IMR-90 (cell line): ENCODE measurements at regions not wholly inside any gene's neighbourhood (a gene's known extent, or its start where the extent isn't known, plus 50 kb on each side); places are given as distances from the start of the nearest gene placed in this dataset.

Experiments
- ATAC-seq: fragments of 200-7000 bp; cut with Tn5 transposase; 2 replicates; pipeline ENCODE4 v1.9.1; 2020; ENCODE audit warnings: low read depth, mild to moderate bottlenecking, moderate library complexity
- BruUV-seq: library from RNA; stranded (reverse); fragments of 400-500 nt; replicated peaks from 2 replicates; lab custom pipeline; 2021; lab: Mats Ljungman, UMichigan
- CTCF ChIA-PET: fragments of 300-600 bp; formaldehyde crosslinking; extraction: SDS; loops from one replicate; lab custom pipeline; 2021; ENCODE audit warnings: antibody characterized with exemption; lab: Yijun Ruan, JAX
- POLR2A ChIA-PET: fragments of 300-600 bp; sonication (Branson Sonifier 250); formaldehyde crosslinking; loops from one replicate; lab custom pipeline; 2022; ENCODE audit warnings: antibody characterized with exemption; ENCODE audit not compliant: unreplicated experiment; lab: Charles Lee
- DNase-seq: peaks from one replicate; pipeline ENCODE4 v3.0.0; 2013
- H2AFZ ChIP-seq: replicated peaks from 2 replicates; pipeline ENCODE3; 2013; ENCODE audit warnings: low read length, mild to moderate bottlenecking; ENCODE audit not compliant: poor library complexity
- H2AK5ac ChIP-seq: 2 replicates; pipeline ENCODE4 v1.6.1; 2013; ENCODE audit warnings: low read depth, low read length, inconsistent platforms
- H2AK9ac ChIP-seq: replicated peaks from 2 replicates; pipeline ENCODE3; 2013; ENCODE audit warnings: mild to moderate bottlenecking, low read depth, low read length, moderate library complexity; ENCODE audit not compliant: poor library complexity
- H2BK120ac ChIP-seq: 2 replicates; pipeline ENCODE4 v1.6.1; 2013; ENCODE audit warnings: low read depth, low read length, inconsistent platforms
- H2BK15ac ChIP-seq: 3 replicates; pipeline ENCODE4 v1.6.1; 2013; ENCODE audit warnings: low read depth, low read length, inconsistent platforms
- H2BK20ac ChIP-seq: 2 replicates; pipeline ENCODE4 v1.6.1; 2013; ENCODE audit warnings: low read depth, mild to moderate bottlenecking, inconsistent platforms, low read length, moderate library complexity
- H2BK5ac ChIP-seq: 2 replicates; pipeline ENCODE4 v1.6.1; 2013; ENCODE audit warnings: mild to moderate bottlenecking, low read depth, low read length, inconsistent platforms; ENCODE audit not compliant: poor library complexity, severe bottlenecking
- H3K14ac ChIP-seq: replicated peaks from 2 replicates; pipeline ENCODE4 v1.6.1; 2013; ENCODE audit warnings: low read depth, low read length, inconsistent platforms
- H3K18ac ChIP-seq: 2 replicates; pipeline ENCODE4 v1.6.1; 2013; ENCODE audit warnings: low read depth, low read length, control low read depth
- H3K23ac ChIP-seq: 2 replicates; pipeline ENCODE4 v1.6.1; 2013; ENCODE audit warnings: low read depth, low read length, inconsistent platforms
- H3K27ac ChIP-seq: 2 replicates; pipeline ENCODE4 v1.5.1; 2013; ENCODE audit warnings: mild to moderate bottlenecking, control low read depth, low read length; ENCODE audit not compliant: insufficient read depth
- H3K27me3 ChIP-seq: 2 replicates; pipeline ENCODE4 v1.6.1; 2013; ENCODE audit warnings: low read length; ENCODE audit not compliant: control insufficient read depth, insufficient read depth
- H3K36me3 ChIP-seq: 2 replicates; pipeline ENCODE4 v1.6.1; 2013; ENCODE audit warnings: low read length, mixed read lengths; ENCODE audit not compliant: control insufficient read depth, insufficient read depth
- H3K4ac ChIP-seq: 2 replicates; pipeline ENCODE4 v1.6.1; 2013; ENCODE audit warnings: low read depth, low read length, inconsistent platforms
- H3K4me1 ChIP-seq: 2 replicates; pipeline ENCODE4 v1.6.1; 2013; ENCODE audit warnings: low read length, mixed read lengths; ENCODE audit not compliant: control insufficient read depth, insufficient read depth
- H3K4me2 ChIP-seq: 2 replicates; pipeline ENCODE4 v1.6.1; 2013; ENCODE audit warnings: low read depth, mild to moderate bottlenecking, control low read depth, low read length, moderate library complexity
- H3K4me3 ChIP-seq: 2 replicates; pipeline ENCODE4 v1.5.1; 2013; ENCODE audit warnings: low read depth, mild to moderate bottlenecking, control low read depth, low read length, moderate library complexity; ENCODE audit not compliant: insufficient read depth
- H3K56ac ChIP-seq: 2 replicates; pipeline ENCODE4 v1.6.1; 2013; ENCODE audit warnings: low read length, inconsistent platforms; ENCODE audit not compliant: insufficient read depth; ENCODE audit errors: extremely low read depth
- H3K79me1 ChIP-seq, 2 experiments: 2 replicates each; pipeline ENCODE4 v1.6.1; 2013; ENCODE audit warnings: low read length in 2 of 2, inconsistent platforms in 1 of 2, low read depth in 1 of 2
- H3K9ac ChIP-seq: 2 replicates; pipeline ENCODE4 v1.6.1; 2013; ENCODE audit warnings: low read depth, low read length, control low read depth
- H3K9me1 ChIP-seq: 2 replicates; pipeline ENCODE4 v1.6.1; 2013; ENCODE audit warnings: low read length, inconsistent platforms; ENCODE audit not compliant: insufficient read depth
- H3K9me3 ChIP-seq: 2 replicates; pipeline ENCODE4 v1.6.1; 2013; ENCODE audit warnings: low read length; ENCODE audit not compliant: control insufficient read depth, insufficient read depth
- H4K20me1 ChIP-seq: 2 replicates; pipeline ENCODE4 v1.6.1; 2013; ENCODE audit warnings: low read length, inconsistent platforms; ENCODE audit not compliant: insufficient read depth
- H4K5ac ChIP-seq: 2 replicates; pipeline ENCODE4 v1.6.1; 2013; ENCODE audit warnings: mild to moderate bottlenecking, low read depth, low read length, control low read depth
- H4K8ac ChIP-seq, 2 experiments: 2 replicates each; pipeline ENCODE4 v1.6.1; 2013; ENCODE audit warnings: low read depth in 2 of 2, low read length in 2 of 2, control low read depth in 1 of 2, inconsistent platforms in 1 of 2
- H4K91ac ChIP-seq: 2 replicates; pipeline ENCODE4 v1.6.1; 2013; ENCODE audit warnings: low read depth, low read length, inconsistent platforms; ENCODE audit not compliant: insufficient read depth
- CEBPB ChIP-seq: IDR thresholded peaks from 2 replicates; pipeline ENCODE4 v1.6.1; 2012; ENCODE audit warnings: low read depth, low read length, improper control_type of control experiment
- CHD1 ChIP-seq: IDR thresholded peaks from 2 replicates; pipeline ENCODE4 v1.6.1; 2012; ENCODE audit warnings: low read depth, low read length, improper control_type of control experiment
- WGBS, 2 experiments: methylation state at CpG; one replicate each; pipeline versions ENCODE4 v1.1.5 to v1.1.7; 2013; ENCODE audit warnings: missing lambda C conversion rate in 2 of 2; ENCODE audit not compliant: insufficient read length in 1 of 2; ENCODE audit errors: extremely low coverage in 2 of 2; 5-methylcytosine and 5-hydroxymethylcytosine counted together
- dilution Hi-C: fragments of 300-500 bp; cut with HindIII; formaldehyde crosslinking; loops from one replicate; pipeline ENCODE4 v1.14.3; 2018; ENCODE audit warnings: low sequenced_read_pairs; ENCODE audit not compliant: unreplicated experiment
- in situ Hi-C: fragments of 300-500 bp; cut with MboI; formaldehyde crosslinking; loops from 3 replicates; pipeline ENCODE4 v1.14.3; 2019; ENCODE audit warnings: low sequenced_read_pairs, inconsistent platforms, mixed read lengths
- intact Hi-C: fragments of 100-400 bp; cut with micrococcal nuclease; formaldehyde crosslinking; loops from 2 replicates; pipeline ENCODE4 v1.10.0; 2022

DNA sequence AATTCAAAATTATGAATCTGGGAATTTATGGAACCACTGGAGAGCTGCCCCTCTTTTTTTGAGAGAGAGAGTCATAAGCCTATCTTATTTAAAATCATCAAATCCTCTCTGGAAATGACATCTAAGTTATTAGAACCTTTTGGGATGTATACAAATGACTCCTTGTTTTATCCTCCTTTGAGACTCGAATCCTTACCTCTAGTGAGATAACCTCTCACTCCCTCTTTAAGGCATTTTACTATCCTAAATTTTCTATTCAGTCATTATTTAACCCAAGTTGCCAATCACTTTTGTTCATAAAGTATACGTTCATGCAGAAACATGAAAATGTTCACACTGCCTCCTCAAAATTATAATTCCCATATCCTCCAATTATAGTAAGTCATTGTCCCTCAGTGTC is 313.6 kb upstream of the C1orf87 start:
- H3K4me3 ChIP-seq: no peak overlapping the region
- in situ Hi-C loops (no loop called here), intact Hi-C loops (no loop called here), dilution Hi-C loops (no loop called here)
- H3K9ac ChIP-seq: no peak overlapping the region
- no peak overlapping the region for H4K8ac ChIP-seq
- no peak overlapping the region for H3K14ac ChIP-seq
- no peak overlapping the region for H3K23ac ChIP-seq
- no peaks in the 10 kb centered on the region for H3K79me1 ChIP-seq
- no peak overlapping the region for H2BK120ac ChIP-seq
- TF ChIP-seq CHD1: no peak
- no peak for TF ChIP-seq CEBPB
- no TSS peak for BruUV-seq
- H3K18ac ChIP-seq: no peak overlapping the region
- no peak overlapping the region for H2BK20ac ChIP-seq
- DNase-seq (no peak), ATAC-seq (no peak)
- peaks cover 3% of the 10 kb centered on the region; the same call in 1 of the 2 replicates for H3K9me3 ChIP-seq
- CTCF ChIA-PET: no interaction called here
- no peak overlapping the region for H3K56ac ChIP-seq
- no peak overlapping the region for H2BK15ac ChIP-seq
- POLR2A ChIA-PET: no interaction called here
- no peak overlapping the region for H4K5ac ChIP-seq
- no peaks in the 10 kb centered on the region for H4K20me1 ChIP-seq
- no peak overlapping the region for H3K4ac ChIP-seq
- H3K27me3 ChIP-seq: no peaks in the 10 kb centered on the region
- no peaks in the 10 kb centered on the region for H3K9me1 ChIP-seq
- H3K27ac ChIP-seq: no peak overlapping the region
- no peak overlapping the region for H3K4me2 ChIP-seq
- no peak overlapping the region for H2BK5ac ChIP-seq
- no peak overlapping the region for H2AFZ ChIP-seq
- H3K36me3 ChIP-seq: no peaks in the 10 kb centered on the region
- H3K4me1 ChIP-seq: no peaks in the 10 kb centered on the region
- H4K91ac ChIP-seq: no peak overlapping the region
- no peak overlapping the region for H2AK5ac ChIP-seq
- no peak overlapping the region for H2AK9ac ChIP-seq
- 50% methylated on average over 1 of the region's 2 CpGs; no CpG with 5 or more reads in 1 of the 2 experiments for WGBS, 2 experiments
